ENCODE measurements at regions not wholly inside any gene's neighbourhood (a gene's known extent, or its start where the extent isn't known, plus 50 kb on each side); places are given as distances from the start of the nearest gene placed in this dataset.

DNA sequence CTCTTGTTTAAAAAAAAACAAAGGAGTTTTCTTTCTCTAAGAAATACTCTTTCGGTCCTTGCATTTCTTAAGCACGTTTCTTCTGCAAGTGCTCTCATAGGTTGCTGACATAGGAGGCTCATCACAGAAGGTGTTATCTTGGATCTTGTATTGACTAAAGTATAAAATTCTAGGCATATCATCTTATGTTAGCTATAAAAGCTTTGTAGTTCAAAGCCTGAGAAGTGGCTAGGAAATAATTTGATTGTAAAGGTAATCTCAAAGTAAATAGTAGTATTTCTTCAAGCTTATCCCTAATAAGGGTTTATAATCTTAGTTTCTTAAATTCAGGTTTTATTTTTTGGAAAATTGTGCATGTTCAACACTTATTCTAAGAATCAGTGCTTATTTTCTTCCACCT lies 778.9 kb downstream of the TMTC2 start:
- TF ChIP-seq MAZ (IDR thresholded peaks at IDR 0.05; ENCODE audit: borderline replicate concordance, low read depth, low read length): no peak
- TF ChIP-seq SMC3 (IDR thresholded peaks at IDR 0.05; ENCODE audit: low read depth, low read length): no peak
- no peak for TF ChIP-seq CEBPB (IDR thresholded peaks at IDR 0.05; ENCODE audit: low read depth, low read length)
- TF ChIP-seq BHLHE40 (IDR thresholded peaks at IDR 0.05; ENCODE audit: low read depth, low read length): no peak
- TF ChIP-seq FOS (IDR thresholded peaks at IDR 0.05; ENCODE audit: low read depth, low read length): no peak
- TF ChIP-seq CHD1 (IDR thresholded peaks at IDR 0.05; ENCODE audit: low read depth, low read length): no peak
- no peak for TF ChIP-seq NFE2L2 (IDR thresholded peaks at IDR 0.05; ENCODE audit: low read depth, low read length)
- TF ChIP-seq RFX5 (IDR thresholded peaks at IDR 0.05; ENCODE audit: low read depth, low read length): no peak
- no peak for TF ChIP-seq RCOR1 (IDR thresholded peaks at IDR 0.05; ENCODE audit: insufficient replicate concordance, low read length)
- TF ChIP-seq, protein P1, sequence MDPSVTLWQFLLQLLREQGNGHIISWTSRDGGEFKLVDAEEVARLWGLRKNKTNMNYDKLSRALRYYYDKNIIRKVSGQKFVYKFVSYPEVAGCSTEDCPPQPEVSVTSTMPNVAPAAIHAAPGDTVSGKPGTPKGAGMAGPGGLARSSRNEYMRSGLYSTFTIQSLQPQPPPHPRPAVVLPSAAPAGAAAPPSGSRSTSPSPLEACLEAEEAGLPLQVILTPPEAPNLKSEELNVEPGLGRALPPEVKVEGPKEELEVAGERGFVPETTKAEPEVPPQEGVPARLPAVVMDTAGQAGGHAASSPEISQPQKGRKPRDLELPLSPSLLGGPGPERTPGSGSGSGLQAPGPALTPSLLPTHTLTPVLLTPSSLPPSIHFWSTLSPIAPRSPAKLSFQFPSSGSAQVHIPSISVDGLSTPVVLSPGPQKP (IDR thresholded peaks at IDR 0.05; ENCODE audit: borderline replicate concordance, low read depth, low read length): no peak
- Histone ChIP-seq H3K36me3 (ENCODE audit: control insufficient read depth, insufficient read depth, low read length) (no peaks in the 10 kb centered on the region), H4K91ac (ENCODE audit: insufficient read depth, low read depth, low read length) (no peak overlapping the region), H3K27ac (ENCODE audit: insufficient read depth, low read length) (no peak overlapping the region), H3K23ac (ENCODE audit: low read depth, low read length) (no peak overlapping the region), H2AK5ac (ENCODE audit: low read depth, low read length) (no peak overlapping the region), H3K56ac (ENCODE audit: extremely low read depth, insufficient read depth, low read length) (no peak overlapping the region), H4K8ac (ENCODE audit: low read depth in 2 of 2, low read length in 2 of 2) (no peak overlapping the region), H3K4me2 (ENCODE audit: low read depth, low read length) (no peak overlapping the region), H2BK15ac (ENCODE audit: low read depth, low read length) (no peak overlapping the region), H2AK9ac (replicated peaks; ENCODE audit: low read depth, low read length, poor library complexity) (no peak overlapping the region), H4K5ac (ENCODE audit: low read depth, low read length) (no peak overlapping the region), H3K9ac (ENCODE audit: low read depth, low read length) (no peak overlapping the region), H3K4me3 (ENCODE audit: insufficient read depth, low read depth, low read length) (no peak overlapping the region), H3K4ac (ENCODE audit: low read depth, low read length) (no peak overlapping the region), H3K9me1 (ENCODE audit: insufficient read depth, low read length) (no peaks in the 10 kb centered on the region), H2AFZ (replicated peaks; ENCODE audit: low read length, poor library complexity) (no peak overlapping the region), H3K18ac (ENCODE audit: low read depth, low read length) (no peak overlapping the region), H2BK20ac (ENCODE audit: low read depth, low read length) (no peak overlapping the region), H2BK120ac (ENCODE audit: low read depth, low read length) (no peak overlapping the region), H3K4me1 (ENCODE audit: control insufficient read depth, insufficient read depth, low read length) (no peaks in the 10 kb centered on the region), H2BK5ac (ENCODE audit: low read depth, low read length, poor library complexity, severe bottlenecking) (no peak overlapping the region), H3K79me1 (ENCODE audit: low read depth in 1 of 2, low read length in 2 of 2) (no peaks in the 10 kb centered on the region), H4K20me1 (ENCODE audit: insufficient read depth, low read length) (no peaks in the 10 kb centered on the region), H3K27me3 (ENCODE audit: control insufficient read depth, insufficient read depth, low read length) (no peaks in the 10 kb centered on the region), H3K14ac (replicated peaks; ENCODE audit: low read depth, low read length) (no peak overlapping the region), H3K9me3 (ENCODE audit: control insufficient read depth, insufficient read depth, low read length) (no peaks in the 10 kb centered on the region; the same call in 1 of the 2 replicates)
- ATAC-seq (ENCODE audit: low read depth) (no peak), DNase-seq (no peak)
- dilution Hi-C loops (cut with HindIII; ENCODE audit: low sequenced_read_pairs, unreplicated experiment): no loop called here
- BruUV-seq (replicated peaks): no TSS peak
- ChIA-PET CTCF (no interaction called here), POLR2A (ENCODE audit: unreplicated experiment) (no interaction called here)
- intact Hi-C loops (cut with micrococcal nuclease): no loop called here
- WGBS, 2 experiments (ENCODE audit: extremely low coverage in 2 of 2, insufficient read length in 1 of 2): no CpG with 5 or more reads among the region's 2 CpGs
- in situ Hi-C loops (cut with MboI; ENCODE audit: low sequenced_read_pairs): no loop called here

All from IMR-90 (cell line).